ENCODE measurements at regions not wholly inside any gene's neighbourhood (a gene's known extent, or its start where the extent isn't known, plus 50 kb on each side); places are given as distances from the start of the nearest gene placed in this dataset.

DNA sequence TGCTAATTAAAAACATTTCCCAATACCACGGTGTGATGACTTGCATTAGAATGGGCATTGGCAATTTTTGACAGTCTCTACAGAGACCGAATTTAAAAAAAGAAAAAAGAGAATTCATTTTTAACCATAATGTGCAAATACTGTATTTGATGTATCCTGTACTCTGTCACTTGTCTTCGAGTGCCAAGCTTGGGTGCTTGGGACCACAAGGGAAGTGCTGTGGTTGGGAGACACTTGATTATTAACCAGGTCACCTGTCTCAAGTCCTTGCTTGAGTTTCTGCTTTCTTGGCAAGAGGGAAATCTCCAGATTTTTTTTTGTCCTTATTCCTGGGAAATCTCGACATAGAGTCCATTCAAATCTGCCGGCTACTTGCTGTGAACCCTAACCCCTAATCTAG, 209.0 kb downstream of the MC4R start:
- no peaks in the 10 kb centered on the region for H3K27me3 ChIP-seq (ENCODE audit: control insufficient read depth in 1 of 2, insufficient read depth in 2 of 2, low read length in 2 of 2)
- no peaks in the 10 kb centered on the region for H4K20me1 ChIP-seq (ENCODE audit: insufficient read depth, low read length)
- POLR2A ChIA-PET = no interaction called here
- 15% methylated on average over 5 of the region's 5 CpGs for WGBS (ENCODE audit: low lambda C conversion rate)
- in situ Hi-C loops (cut with HindIII; ENCODE audit: extremely low pct_ligation_motif_present, low pct_unique_long_range_greater_than_20kb) = no loop called here
- FAIRE-seq (no peak), DNase-seq (ENCODE audit: low spot score) (no peak), ATAC-seq (no peak)
- no peaks in the 10 kb centered on the region for H3K79me2 ChIP-seq (ENCODE audit: insufficient read depth, low read length)
- no TSS peak for BruUV-seq (replicated peaks)
- no peak overlapping the region for H3K4me2 ChIP-seq (ENCODE audit: low read depth, low read length)
- no peaks in the 10 kb centered on the region for H3K9me3 ChIP-seq (ENCODE audit: low read length)
- no peaks in the 10 kb centered on the region for H3K4me1 ChIP-seq (ENCODE audit: insufficient read depth, low read length)
- TF ChIP-seq ETV5 (CRISPR knock-in tag; IDR thresholded peaks at IDR 0.05; ENCODE audit: borderline replicate concordance) (no peak), DMAP1 (CRISPR knock-in tag; IDR thresholded peaks at IDR 0.05) (no peak), SRSF4 (IDR thresholded peaks at IDR 0.05; ENCODE audit: low read depth, low read length, poor library complexity, severe bottlenecking) (no peak), ZMAT3 (CRISPR knock-in tag; conservative IDR thresholded peaks at IDR 0.05) (no peak), HOXA3 (CRISPR knock-in tag; IDR thresholded peaks at IDR 0.05) (no peak), ZNF75D (CRISPR knock-in tag; IDR thresholded peaks at IDR 0.05; ENCODE audit: borderline replicate concordance) (no peak), SMAD3 (CRISPR knock-in tag; IDR thresholded peaks at IDR 0.05) (no peak), RBM39 (IDR thresholded peaks at IDR 0.05; ENCODE audit: low read depth, low read length, poor library complexity, severe bottlenecking) (no peak), IRF2 (CRISPR knock-in tag; IDR thresholded peaks at IDR 0.05) (no peak), ZNF616 (CRISPR knock-in tag; IDR thresholded peaks at IDR 0.05; ENCODE audit: low read depth) (no peak), NR2F1 (CRISPR knock-in tag; IDR thresholded peaks at IDR 0.05) (no peak)
- TF ChIP-seq, protein P1, sequence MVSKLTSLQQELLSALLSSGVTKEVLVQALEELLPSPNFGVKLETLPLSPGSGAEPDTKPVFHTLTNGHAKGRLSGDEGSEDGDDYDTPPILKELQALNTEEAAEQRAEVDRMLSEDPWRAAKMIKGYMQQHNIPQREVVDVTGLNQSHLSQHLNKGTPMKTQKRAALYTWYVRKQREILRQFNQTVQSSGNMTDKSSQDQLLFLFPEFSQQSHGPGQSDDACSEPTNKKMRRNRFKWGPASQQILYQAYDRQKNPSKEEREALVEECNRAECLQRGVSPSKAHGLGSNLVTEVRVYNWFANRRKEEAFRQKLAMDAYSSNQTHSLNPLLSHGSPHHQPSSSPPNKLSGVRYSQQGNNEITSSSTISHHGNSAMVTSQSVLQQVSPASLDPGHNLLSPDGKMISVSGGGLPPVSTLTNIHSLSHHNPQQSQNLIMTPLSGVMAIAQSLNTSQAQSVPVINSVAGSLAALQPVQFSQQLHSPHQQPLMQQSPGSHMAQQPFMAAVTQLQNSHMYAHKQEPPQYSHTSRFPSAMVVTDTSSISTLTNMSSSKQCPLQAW (CRISPR knock-in tag; IDR thresholded peaks at IDR 0.05) = no peak
- TF ChIP-seq, protein P2, sequence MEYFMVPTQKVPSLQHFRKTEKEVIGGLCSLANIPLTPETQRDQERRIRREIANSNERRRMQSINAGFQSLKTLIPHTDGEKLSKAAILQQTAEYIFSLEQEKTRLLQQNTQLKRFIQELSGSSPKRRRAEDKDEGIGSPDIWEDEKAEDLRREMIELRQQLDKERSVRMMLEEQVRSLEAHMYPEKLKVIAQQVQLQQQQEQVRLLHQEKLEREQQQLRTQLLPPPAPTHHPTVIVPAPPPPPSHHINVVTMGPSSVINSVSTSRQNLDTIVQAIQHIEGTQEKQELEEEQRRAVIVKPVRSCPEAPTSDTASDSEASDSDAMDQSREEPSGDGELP (IDR thresholded peaks at IDR 0.05; ENCODE audit: borderline replicate concordance, low read depth) = no peak
- no peaks in the 10 kb centered on the region for H3K36me3 ChIP-seq (replicated peaks in 1 of 2; ENCODE audit: control insufficient read depth in 1 of 2, insufficient read depth in 2 of 2, low read length in 2 of 2)
- intact Hi-C loops (cut with micrococcal nuclease; ENCODE audit: unreplicated experiment) = no loop called here
- no peak overlapping the region for H2AFZ ChIP-seq (ENCODE audit: low read length)
- H3K9ac ChIP-seq (ENCODE audit: insufficient read depth, low read depth, low read length) = no peak overlapping the region
- H3K27ac ChIP-seq (ENCODE audit: extremely low read length, insufficient read depth, low read length) = no peak overlapping the region
- CTCF ChIA-PET (ENCODE audit: low intra/inter-chr PET ratio, low total read pairs) = no interaction called here
- H3K4me3 ChIP-seq (replicated peaks in 1 of 3; ENCODE audit: insufficient read depth in 1 of 3, low read depth in 2 of 3, low read length in 3 of 3) = no peak overlapping the region
